ENCODE measurements at regions not wholly inside any gene's neighbourhood (a gene's known extent, or its start where the extent isn't known, plus 50 kb on each side); places are given as distances from the start of the nearest gene placed in this dataset.

DNA sequence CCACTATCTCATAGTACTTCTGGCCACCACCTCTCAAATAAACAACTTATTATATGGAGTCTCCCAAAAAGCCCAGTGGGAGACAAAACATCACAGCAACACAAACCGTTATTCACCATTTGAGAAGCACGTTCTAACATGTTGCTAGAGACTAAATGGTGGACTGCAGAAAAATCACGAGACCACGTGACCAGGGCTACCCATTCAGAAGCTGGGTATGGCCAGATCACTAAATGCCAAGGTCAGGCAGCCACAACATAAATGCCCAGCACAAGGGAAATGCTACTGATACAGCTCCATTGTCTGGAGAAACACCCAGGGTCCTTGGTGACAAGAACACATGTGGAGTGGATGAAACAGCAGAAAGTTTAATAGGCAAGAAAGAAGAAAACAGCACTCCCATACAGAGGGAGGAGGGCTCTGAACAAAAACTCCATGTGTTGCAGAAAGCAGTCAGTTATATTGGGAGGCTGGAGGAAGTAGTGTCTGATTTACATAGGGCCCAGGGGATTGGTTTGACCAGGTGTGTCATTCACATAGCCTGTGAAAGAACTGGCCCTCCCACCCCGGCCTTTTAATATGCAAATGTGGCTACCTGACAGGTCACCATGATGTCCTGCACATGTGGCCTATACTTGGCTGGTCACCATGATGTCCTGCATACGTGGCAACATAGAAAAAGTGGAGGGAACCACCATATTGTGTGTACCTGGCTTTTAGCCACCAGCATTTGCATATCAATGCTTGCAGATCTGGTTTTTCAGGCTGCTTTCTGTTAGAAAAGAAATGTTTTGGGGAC is 97.2 kb downstream of the TRIM36 start:
- DNase-seq: no peak

DNA sequence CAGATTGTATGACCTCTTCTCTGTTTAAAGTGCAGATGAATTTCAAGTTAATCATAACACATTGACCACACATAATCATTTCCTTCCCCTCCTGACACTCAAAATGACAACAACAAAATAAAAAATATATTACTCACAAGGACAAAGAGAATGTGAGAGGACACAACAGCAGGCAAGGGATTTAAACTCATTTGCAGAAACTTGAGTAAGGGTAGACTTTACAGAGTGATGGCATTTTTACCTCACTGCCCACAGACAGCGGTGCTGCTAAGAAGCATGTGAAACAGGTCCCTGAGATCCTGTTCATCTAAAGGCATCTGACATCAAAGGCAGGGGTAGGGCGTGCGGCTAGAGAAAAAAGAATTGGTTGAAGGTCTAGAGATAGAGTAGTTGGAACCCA is 99.0 kb downstream of the TRIM36 start:
- no peak for DNase-seq

DNA sequence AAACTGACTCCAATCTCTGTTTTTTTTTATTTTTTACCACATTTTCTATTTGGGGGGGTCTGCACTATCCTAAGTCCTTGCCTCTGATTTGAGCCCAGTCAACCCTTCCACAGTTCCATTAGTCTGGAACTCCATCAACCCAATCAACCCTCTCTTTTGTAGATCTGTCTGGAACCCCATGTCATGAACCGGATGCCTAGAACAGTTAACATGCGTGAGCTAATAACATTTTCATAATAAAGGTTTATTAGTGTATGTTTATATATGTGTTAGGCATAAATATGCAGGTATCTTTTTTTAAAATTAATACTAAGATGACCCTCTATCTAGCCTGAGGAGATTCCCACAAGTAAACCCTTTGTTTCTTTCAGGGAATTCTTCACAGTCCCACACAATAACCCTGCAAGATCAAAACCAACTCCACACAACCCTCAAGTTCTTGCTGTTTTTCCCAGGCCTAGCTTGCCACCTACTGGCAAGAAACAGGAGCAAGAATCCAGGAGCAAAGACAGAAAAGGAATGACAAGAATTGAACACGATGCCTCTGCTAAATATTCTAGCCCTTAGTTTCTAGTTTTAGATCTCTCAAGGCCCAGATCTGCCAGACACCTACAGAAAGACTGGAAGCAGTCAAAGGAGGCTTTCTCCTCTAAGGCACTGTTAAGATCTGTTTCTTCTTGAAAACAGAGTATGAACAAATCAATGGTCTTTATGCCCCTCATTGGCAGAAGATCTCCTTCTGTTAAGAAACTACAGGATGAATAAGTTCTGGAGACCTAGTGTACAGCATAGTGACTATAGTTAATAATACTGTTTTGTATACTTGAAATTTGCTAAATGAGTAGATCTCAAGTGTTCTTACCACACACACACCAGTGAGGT is 100.4 kb downstream of the TRIM36 start:
- peak; percentile 44 for DNase-seq

DNA sequence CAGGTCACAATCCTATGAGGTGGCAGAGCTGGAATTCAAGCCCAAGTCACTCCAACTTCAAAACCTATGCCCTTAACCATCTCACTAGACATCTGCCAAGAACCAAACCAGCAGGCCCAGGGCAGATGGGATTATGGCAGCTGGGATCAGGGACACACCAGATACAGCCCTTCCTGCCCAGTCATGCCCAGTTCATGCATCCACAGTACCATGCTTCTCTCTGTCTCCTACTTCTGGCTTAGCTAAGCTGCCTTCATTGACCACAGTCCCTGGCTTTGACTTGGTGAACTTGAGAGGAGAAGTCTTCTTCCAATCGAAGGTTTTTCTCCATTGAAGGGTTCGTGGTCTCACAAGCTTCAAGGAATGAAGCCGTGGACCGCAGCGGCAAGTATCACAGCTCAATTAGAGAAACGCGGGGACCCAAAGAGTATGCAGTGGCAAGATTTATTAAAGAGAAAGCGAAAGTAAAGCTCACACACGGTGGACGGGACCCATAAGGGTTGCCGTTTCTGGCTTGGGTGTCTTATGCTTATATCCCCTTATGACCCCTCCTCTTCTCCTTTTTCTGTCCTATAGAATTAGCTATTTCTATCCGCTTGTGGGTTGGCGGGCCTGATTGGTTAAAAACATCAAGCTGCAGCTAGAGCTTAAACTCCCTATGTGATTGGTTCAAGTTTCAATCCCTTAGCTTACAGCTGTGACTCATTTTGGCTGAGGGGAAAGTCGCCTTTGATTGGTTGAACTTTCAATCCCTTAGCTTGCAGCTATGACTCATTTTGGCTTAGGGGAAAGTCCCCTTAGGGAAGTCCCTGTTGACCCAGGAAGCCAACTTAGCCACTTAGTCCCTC is 101.2 kb downstream of the TRIM36 start:
- peak; percentile 20 for DNase-seq

DNA sequence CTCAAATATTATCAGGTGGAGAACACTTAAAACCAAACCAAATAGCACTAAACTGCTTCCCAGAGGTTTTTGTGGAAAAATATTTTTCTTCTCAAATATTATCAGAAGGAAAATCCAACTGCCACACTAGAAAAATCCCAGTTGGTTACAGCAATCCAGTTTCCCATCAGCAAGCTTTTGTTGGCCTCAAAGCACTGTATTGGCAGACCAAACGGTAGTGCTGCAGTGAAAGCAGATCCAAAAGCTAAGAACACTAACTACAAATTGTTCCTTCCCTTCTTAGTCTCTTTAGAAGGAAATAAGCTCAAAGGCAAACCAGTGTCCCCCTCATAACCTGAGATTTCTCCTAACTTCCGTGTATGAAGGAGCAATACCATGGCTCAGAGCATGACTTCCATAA is 105.3 kb downstream of the TRIM36 start:
- DNase-seq: no peak

DNA sequence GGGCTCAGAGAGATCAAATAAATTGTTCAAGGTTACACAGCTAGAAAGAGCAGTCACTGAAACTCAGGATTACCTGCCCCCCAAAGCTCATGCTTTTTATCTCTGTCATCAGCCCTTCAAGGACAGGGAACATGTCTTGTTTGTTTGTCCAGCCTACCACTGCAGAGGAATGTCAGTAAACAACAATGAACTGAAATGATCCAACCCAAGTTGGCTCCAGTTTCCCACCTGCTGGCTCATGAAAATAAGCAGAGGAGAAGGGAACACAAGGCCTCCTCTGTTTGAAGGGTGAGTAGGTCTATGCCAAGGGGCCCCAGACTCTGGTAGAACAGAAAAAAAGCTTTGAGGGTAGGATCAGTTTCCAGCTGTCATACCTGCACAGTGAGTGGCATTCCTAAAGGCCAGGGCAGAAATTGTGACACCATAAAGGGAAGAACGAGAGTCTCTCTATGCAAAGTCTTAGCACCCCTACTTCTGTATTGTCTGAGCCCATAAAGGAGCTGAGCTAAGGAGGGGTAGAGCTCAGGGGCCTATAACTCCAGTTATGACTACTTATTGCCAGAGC is 115.2 kb downstream of the TRIM36 start:
- DNase-seq: no peak

DNA sequence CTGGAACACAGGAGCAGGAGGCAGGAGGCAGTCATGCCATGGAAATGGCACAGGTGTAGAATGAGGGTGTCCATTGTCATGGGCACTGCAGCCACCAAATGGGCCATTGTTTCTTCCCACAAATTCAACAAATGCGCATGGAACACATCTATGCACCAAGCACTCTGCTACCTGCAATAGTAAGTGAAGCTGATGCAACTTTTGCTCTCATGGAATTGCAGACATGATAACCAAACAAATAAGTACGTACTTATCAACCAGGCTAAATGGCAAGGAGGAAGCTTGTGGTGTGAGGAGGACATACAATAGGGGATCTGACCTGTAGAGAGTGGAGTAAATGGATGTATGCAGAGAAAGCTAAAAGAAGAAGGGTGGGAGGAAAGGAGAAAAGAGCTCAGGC is 116.8 kb downstream of the TRIM36 start:
- no peak for DNase-seq

DNA sequence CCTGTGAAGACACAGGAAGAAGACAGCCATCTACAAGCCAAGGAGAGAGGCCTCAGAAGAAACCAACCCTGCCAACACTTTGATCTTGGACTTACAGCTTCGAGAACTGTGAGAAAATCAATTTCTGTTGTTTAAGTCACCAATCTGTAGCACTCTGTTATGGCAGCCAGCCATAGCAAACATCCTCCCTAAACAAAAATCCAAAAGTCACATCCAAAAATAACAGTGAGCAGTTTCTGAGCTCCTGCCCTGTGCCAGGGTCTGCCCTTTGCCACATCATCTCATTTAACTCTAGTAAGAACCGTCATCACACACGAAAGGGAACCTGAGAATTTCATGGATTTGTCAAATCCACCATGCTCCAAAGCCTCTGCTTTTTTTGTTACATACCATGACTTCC is 118.8 kb downstream of the TRIM36 start:
- DNase-seq: no peak

DNA sequence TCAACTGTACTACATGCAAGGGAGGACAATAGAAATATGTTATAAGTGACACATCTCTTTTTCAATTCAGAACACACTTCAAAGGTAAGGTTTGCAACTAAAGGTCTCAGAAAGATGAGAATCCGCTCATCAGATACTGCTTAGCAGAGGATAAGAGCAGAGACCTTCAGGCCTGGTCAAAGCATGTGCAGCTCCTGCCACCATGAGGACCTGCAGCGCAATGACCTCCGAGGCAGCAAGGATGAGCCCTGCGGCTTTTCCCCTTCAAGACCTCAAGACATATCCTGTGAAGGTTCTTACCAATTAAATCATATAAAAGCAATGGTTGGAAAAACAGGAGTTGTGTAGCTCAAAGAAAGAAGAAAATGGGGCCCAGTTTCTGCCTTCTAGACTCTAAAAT is 135.8 kb downstream of the TRIM36 start:
- no peak for DNase-seq

DNA sequence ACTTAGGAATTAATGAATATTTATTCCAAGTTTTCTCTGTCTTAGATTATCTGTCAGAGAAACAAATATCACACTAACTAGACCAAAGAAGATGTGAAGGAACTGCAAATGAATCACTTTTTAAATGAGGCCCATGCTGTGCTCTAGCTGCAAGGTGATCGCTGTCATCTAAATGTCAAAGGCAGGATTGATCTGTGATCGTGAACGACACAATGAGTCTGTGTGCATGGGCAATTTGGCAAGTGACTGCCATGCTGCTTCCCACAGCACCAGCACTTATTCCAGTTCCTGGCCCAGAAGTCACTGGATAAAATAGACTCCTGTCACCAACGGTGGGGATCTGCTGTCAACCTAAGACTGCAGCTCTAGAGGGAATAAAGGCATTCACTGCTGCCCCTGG is 141.2 kb downstream of the TRIM36 start:
- DNase-seq: no peak

DNA sequence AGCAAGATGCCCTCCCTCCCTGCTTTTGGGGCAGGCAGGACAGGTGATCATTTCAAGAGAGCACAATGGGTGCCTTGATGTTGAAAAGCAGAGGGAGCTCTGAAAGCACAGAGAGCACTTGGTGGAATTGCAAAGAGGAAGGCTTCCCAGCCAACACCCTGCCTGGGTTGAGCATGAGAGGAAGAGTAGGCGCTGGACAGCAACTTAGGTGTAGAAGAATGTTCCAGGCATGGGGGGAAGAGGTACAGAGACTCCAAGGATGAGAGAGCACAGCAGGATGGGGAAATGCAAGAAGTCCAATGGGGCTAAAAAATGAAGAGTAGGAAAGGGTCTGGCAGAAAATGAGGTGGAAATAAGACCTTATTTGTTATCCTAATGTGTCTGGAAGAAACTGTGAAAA is 144.8 kb downstream of the TRIM36 start:
- no peak for DNase-seq

DNA sequence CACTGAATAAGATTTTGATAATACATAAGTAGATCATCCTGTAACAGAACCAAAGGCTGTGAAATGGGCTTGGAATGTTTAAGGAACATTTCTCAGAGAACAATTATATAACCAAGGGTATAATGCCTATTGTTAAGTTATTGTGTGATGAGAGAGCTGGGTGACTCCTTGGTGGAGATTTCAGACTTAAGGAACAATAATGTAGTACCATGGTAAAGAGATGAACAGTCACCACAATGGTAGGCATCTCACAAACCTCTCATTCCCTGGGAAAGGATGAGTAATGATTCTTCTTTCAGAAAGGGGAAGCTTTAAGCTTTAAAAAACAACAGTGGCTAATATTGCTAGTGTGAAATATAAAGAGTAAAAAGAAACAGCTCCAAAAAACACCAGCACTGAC is 147.4 kb downstream of the TRIM36 start:
- DNase-seq: no peak

DNA sequence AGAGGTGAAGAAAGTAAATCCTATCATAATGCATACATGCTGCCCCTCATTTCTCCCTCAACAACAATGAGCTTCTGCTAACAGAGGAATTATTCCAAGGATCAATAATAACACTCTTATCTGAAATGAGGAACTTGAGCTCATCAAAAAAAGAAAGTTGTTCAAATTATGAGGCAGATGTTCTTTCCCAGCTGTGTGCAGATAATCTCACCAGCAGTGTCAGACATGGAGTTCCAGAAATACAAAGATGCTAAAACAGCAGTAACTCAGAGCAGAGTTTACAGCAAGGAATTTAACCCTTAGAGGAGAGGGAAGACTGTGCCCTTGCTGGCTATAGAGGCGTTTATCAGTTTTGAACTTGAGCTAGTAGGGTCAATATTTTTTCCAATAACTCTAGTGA is 153.1 kb downstream of the TRIM36 start:
- no peak for DNase-seq

DNA sequence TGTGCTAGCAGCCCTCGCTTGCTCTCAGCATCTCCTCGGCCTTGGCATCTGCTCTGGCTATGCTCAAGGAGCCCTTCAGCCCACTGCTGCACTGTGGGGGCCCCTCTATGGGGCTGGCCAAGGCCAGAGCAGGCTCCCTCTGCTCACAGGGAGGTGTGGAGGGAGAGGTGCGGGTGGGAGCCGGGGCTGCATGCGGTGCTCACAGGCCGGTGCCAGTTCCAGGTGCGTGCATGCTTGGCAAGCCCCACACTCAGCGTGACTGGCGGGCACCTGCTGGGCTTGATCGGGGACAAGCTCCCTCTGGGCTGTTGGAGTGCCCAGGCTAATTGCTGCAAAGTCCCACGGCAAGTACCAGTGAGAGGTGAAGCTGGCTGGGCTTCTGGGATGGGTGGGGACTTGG is 170.5 kb downstream of the TRIM36 start:
- no peak for DNase-seq

DNA sequence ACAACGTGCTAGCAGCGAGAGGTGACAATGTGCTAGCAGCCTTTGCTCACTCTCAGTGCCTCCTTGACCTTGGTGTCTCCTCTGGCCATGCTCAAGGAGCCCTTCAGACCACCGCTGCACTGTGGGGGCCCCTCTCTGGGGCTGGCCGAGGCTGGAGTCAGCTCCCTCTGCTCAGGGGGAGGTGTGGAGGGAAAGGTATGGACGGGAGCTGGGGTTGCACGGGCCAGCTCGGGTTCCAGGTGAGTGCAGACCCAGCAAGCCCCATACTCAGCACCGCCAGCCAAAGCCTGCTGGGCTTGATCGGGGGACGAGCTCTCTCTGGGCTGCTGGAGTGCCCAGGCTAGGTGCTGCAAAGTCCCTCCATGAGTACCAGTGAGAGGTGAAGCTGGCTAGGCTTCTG is 180.2 kb downstream of the TRIM36 start:
- DNase-seq: no peak

DNA sequence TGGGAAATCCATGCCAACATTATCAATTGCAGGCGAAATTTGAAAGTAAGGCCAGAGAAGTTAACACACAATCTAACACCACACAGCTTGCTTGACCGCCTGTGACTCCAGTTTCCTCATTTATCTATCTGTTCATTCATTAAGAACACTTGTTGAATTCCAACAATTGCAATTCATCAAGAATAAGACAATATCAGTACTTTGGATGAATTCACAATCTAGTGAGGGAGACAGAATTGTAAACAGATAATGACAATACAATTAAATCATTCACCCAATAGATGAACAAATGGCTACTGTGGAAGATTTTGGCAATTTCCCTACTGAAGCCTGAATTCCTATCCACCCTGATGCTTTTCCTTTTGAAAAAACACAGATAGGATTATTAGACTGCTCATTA is 181.6 kb downstream of the TRIM36 start:
- DNase-seq: no peak

DNA sequence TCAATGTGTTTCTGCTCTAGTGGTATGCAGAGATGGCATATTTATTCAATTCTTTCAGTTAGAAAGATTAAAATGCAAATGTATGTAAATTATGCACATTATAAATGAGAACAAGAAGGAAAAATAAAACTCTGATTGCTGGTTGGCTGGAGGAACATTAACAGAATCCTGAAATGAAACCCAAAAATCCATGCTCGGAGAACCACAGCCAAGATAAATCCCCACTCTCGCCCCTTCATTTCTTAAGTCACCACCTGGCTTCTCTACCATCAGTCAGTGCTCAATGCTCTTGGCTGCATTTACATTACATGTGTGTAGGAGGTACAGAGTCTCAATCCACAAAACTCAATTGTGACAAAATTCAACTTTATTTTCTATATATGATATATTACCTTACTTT is 184.9 kb downstream of the TRIM36 start:
- DNase-seq: no peak

DNA sequence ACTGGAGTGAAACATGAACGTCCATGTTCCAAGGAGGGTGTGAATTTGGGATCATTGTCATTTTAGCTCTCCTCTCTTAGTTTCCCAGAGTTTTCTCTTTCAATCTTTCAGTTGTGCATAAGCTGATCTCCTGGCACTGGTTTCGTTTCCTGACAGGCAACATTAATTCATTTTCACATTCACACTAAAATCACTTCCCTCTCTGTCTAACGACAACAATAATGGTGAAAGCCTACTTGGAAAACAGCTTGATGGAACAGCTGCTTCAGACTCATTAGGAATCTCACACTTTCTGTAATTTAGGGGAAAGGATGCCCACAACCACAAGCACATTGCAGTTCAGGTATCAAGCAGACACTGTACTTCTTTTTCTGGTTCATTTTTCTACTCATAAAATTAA is 188.6 kb downstream of the TRIM36 start:
- no peak for DNase-seq

DNA sequence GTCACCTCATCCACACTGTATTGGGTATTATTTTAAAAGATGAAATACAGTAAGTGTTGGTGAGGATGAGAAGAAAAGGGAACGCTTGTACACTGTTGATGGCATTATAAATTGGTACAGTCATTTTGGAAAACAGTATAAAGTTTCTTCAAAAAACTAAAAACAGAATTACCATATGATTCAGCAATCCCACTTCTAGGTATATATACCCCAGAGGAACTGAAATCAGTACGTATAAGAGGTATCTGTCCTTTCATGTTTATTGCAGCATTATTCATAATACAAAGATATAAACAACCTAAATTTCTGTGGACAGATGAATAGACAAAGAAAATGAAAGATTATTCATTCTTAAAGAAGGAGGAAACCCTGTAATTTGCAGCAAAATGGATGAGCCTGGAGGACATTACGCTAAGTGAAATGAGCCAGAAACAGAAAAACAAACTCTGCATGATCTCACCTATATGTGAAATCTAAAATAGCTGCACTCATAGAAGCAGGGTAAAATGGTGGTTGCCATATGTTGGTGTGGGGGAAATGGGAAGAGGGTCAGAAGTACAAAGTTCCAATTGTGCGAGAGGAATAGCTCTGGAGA is 191.6 kb downstream of the TRIM36 start:
- no peak for DNase-seq

DNA sequence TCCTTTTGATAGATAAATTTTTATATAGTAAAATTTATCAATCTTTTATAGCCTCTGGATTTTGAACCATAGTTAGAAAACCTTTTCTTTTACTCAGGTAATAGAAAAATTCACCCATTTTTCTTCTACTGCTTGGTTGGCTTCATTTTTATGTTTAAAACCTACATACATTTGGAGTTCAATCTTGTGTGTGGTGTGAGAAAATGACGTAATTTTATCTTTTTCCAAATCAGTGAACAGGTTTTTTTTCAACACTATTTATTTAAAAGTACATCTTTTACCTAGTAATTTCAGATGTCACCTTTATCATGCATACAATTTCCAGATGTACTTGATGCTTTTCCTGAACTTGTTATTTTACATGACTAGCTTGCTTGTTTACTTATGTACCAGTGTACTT is 200.2 kb downstream of the TRIM36 start:
- no peak for DNase-seq

DNA sequence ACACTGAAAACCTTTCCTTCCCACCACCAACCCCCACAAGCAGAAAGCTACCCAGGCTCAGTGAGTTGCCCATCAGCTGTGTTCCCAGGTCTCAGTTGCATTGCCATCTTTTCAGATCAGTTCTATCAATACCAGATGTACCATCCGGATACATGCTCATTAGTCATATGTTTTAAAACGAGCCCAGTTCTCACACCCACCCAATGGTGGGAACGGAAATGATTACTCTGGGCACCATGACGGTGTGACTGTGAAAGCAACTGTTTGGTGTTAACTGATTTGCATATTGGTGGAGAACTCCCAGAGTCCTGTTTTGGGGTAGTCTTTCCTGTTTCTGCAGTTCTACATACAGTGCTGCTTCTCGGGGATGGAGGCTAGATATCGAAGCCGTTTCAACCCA is 212.3 kb downstream of the TRIM36 start:
- no peak for DNase-seq

DNA sequence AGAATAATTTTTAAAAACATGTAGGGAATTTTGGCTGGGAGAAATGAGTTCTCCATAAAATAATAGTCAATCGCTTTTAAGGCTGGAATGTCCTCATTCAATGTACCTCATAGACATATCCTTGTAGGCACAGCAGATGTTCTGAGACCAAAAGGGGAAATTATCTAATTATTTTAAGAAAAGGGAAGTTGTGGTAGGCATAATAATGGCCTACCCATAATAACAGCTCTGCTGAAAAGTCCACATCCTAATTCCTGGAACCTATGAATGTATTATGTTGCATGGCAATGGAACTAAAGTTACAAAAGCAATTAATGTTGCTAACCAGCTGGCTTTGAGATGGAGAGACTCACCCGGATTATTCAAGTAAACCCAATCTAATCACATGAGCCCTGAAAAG is 216.1 kb downstream of the TRIM36 start:
- no peak for DNase-seq

DNA sequence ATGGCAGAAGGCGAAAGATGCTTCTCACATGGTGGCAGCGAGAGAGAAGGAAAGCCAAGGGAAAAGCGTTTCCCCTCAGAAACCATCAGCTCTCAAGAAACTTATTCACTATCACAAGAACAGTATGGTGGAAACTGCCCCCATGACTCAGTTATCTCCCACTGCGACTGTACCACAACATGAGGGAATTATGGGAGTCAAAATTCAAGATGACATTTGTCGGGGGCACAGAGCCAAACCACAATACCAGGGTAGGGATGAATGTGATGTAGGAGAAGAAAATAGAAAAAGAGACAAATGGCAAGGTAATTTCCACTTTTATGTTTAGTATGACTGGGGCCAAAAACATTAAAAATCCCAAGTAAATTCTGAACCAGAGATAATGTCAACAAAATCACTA is 216.8 kb downstream of the TRIM36 start:
- no peak for DNase-seq

All from HCEC 1CT (cell line).